AG08396 (cell line): ENCODE measurements at regions not wholly inside any gene's neighbourhood (a gene's known extent, or its start where the extent isn't known, plus 50 kb on each side); places are given as distances from the start of the nearest gene placed in this dataset.

Experiments
- DNase-seq: peaks from one replicate; pipeline ENCODE4 v3.0.0; 2012; ENCODE audit warnings: low spot score, mixed read lengths

- no peak for DNase-seq
Observed at GRCh38 chr16:9302072-9302471, 210.6 kb downstream of the HAPSTR1 start.

GRCh38 chr16:9306753-9307152, 215.3 kb downstream of the HAPSTR1 start:
- no peak for DNase-seq

DNA sequence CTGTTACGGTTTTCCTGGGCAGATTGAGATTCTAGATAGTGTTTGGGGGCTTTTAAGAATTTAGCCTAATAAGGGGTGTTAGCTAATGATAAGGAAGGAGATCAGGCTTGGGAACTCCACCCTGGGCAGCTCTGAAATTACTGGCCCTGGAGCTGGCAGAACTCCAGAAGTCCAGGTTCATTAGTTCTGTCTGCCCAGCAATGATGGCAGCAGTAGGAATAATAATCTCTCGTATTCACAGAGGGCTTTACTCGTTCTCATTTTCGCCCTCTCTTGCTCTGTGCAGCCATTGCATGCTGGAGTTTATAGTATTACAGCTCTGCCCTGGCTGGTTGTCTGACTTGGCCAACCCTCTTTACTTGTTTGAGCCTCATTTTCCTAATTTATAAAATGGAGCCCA, 216.0 kb downstream of the HAPSTR1 start:
- DNase-seq = no peak

GRCh38 chr16:9308356-9308801, 216.9 kb downstream of the HAPSTR1 start:
- no peak for DNase-seq

- no peak for DNase-seq
Observed at GRCh38 chr16:9308850-9309249, 217.4 kb downstream of the HAPSTR1 start.

- DNase-seq = no peak
Observed at GRCh38 chr16:9309844-9310243, 218.4 kb downstream of the HAPSTR1 start.

GRCh38 chr16:9311303-9311954, 220.0 kb downstream of the HAPSTR1 start:
- no peak for DNase-seq

DNA sequence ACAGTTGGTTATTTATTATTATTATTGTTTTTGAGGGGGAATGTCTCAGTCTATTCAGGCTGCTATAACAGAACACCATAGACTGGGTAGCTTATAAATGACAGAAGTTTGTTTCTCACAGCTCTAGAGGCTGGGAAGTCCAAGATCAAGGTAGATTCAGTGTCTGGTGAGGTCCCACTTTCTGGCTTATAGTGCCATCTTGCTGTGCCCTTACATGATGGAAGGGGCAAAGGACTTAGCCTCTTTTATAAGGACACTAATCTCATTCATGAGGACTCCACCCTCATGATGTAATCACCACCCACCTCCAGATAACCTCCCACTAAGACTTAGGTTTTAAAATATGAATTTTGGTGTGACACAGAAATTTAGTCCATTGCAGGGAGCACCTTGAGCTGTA, 224.6 kb downstream of the HAPSTR1 start:
- DNase-seq = no peak

DNA sequence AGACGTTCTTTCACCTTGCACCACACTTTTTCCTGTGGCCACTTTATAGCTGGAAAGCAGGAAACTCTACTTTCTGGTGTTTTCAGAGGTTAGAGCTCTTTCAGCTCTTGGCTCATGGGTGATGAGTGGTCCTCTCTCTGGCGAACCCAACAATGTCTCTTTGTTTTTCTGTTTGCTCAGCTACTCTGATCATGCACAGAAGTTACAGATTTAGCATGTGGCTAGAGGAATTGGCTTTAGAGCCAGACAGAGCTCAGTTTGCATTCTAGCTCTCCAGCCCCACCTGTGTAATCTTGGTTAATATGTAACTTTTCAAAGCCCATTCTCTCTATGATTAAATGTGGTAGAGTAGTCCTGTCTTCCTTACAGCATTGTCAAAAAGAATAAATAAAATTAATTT, 225.2 kb downstream of the HAPSTR1 start:
- no peak for DNase-seq

DNA sequence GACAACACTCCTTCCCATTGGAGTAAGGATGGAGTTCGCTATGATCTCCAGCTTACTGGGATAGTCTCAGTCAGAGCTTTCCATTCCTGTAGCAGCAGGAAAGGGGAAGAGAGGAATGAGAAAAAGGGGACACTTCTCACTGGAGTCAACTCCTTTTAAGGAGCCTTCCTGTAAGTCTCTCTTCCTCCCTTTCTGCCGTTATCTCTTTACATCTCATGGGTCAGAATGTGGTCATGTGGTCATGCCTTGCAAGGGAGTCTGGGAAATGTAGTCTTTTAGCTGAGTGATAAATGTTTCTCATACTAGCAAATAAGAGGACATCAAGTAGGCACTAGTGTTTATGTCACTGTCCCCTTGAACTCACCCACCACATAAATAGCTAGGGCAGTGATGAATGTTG, 227.3 kb downstream of the HAPSTR1 start:
- DNase-seq = no peak

DNA sequence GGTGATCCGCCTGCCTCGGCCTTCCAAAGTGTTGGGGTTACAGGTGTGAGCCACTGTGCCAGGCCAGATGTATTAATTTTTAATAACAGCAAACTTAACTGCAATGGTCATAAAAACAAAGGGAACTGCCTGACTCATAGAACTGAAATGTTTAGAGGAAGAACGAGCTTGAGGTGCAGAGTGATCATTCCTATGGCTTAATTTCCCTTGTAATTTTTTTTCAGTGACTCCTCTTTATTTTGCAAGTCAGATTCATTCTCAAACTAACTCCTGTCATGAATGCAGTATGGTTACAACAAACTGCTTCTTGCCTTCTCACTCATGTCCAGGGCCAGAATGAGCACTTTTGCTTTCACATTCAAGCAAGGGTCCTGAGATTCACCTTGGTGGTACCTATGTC, 231.3 kb downstream of the HAPSTR1 start:
- no peak for DNase-seq

DNA sequence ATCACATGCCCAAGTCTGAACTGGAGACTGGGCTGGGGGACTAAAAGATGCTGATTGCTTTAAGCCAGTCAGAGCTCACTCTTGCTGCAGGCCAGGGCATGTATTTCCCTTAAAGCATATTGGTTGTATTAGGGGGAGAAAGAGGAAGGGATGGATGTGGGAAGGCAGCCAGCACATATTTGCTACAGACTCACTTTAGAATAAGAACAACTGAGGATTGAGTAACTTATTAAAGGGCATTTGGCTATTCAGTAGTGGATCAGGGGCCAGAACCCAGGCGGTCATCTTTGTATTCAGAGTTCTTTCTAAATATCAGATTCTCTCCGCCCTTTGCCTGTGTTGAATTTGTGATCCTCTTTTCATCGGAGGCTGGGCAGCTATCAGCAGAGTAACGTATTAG, 231.7 kb downstream of the HAPSTR1 start:
- DNase-seq = no peak

- DNase-seq = no peak
Observed at GRCh38 chr16:9327253-9327652, 235.8 kb downstream of the HAPSTR1 start.

DNA sequence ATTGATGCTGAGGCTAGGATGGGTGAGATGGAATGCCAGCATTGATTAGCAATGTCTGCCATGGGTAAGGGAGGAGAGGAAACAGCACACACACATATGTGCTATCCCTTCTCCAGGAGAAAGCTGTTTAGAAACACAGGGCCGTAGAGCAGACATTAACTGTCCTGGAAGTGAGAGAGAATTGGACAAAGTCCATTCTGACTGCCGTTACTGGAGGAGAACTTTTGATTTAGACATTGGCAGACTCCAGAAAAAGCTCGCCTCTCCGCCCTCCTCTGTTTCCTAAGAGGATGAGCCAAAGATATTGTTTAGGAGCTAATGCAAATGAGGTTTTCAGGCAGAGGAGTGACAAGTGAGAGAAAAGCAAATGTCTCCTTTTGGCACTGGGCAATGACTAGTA, 237.0 kb downstream of the HAPSTR1 start:
- no peak for DNase-seq

DNA sequence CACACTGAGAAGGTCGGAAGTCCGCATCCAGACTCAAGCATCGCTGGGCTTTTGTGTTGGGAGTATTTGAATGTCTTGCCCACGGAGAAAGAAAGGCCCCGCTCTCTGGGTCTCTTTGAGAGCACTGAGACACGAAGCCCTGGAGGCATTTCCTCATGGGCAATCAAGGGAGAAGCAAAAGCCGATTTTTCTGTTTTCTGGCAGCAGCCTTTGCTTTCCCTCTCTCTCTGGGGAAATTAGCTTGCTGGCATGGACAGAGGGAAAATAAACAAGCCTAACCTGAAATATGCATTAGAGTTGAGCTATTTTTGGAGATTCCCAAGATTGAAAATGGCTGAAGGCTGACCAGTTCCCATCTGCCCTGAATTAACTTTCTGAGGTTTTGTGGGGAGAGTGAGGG, 238.7 kb downstream of the HAPSTR1 start:
- no peak for DNase-seq

DNA sequence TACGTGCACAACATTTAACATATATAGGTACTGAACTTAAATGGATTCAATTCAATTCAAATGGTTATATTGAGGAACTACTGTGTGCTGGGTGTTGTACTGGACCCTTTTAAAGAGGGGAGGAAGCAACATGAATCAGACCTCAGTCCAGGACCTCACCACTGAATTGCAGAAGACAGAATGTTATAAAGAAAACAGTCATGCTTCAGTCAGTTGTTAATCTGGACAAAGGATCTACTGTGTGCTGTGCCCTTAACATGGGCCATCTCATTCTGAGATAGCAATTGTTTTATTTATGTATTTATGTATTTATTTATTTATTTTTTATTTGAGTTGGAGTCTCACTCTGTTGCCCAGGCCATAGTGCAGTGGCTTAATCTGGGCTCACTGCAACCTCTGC, 240.1 kb downstream of the HAPSTR1 start:
- no peak for DNase-seq

DNA sequence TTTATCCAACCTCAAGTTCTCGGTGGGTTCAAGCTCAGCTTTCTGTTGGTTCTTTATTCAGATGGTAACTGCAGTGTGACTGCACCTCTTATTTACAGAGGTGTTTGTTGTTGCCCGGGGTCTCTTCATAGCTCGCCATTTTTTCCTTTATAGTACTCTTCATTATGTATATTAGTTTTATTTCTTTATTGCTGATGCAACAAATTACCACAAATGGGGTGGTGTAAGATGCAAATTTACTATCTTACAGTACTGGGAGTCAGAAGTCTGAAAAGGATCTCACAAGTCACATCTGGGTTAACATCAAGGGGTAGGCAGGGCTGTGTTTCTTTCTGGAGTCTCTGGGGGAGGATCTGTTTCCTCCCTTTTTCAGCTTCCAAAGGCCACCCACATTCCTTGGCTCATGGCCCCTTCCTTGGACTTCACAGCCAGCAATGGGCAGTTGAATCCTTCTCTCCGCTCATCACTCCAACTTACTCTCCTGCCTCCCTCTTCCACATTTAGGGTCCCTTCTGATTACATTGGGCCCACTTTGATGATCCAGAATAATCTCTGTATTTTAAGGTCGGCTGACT, 241.2 kb downstream of the HAPSTR1 start:
- no peak for DNase-seq

DNA sequence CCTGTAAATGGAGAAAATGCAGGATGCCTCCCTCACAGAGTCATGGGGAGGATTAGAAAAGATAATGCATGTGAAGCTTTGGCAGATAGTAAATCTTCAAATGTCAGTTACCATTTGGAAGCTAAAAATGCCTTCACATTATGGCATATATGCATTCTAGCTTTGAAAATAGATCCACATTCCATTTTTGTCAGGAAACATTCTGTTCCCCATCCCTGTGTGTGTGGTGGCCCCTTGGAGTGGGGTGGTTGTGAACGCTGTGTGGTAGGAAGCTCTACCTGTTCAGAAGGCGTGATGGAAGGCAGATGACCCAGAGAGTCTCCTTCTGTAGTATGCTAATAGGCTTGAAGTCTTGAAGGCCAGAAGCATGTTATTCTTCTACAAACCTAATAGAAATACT, 242.0 kb downstream of the HAPSTR1 start:
- DNase-seq = no peak

DNA sequence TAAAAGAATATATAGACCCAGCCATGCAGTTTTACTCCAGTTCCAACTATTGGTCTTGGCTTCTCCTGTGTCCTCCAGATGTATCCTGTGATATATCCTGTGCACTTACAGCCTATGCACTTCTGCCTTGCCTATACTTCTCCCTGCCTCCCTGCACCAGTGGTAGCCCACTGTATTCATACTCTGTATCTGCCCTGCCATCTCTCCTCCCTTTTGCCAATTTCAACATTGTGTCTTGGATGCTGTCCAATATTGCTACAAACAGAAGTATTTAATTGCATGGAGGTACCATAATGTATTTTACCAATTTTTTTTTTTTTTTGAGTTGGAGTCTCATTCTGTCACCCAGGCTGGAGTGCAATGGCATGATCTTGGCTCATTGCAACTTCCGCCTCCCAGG, 242.7 kb downstream of the HAPSTR1 start:
- no peak for DNase-seq

- DNase-seq = no peak
Observed at GRCh38 chr16:9337308-9338032, 246.0 kb downstream of the HAPSTR1 start.

DNA sequence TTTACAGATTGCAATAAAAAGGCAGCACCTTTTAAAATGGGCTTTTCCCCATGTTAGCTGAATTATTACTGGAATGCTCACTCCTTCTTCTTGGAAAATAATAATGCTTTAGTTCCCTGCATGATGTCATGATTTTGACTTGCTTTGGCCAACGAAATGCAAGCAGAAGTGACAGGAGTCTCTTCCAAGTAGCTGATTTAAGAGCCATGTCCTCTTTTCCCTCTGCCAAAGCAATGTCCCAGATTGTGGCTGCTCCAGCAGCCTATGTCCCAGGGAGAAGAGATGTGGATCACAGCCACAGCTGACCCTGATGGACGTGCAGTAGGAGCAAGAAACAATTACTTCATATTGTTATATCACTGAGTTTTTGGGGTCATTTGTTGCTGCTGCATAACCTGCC, 246.6 kb downstream of the HAPSTR1 start:
- no peak for DNase-seq

DNA sequence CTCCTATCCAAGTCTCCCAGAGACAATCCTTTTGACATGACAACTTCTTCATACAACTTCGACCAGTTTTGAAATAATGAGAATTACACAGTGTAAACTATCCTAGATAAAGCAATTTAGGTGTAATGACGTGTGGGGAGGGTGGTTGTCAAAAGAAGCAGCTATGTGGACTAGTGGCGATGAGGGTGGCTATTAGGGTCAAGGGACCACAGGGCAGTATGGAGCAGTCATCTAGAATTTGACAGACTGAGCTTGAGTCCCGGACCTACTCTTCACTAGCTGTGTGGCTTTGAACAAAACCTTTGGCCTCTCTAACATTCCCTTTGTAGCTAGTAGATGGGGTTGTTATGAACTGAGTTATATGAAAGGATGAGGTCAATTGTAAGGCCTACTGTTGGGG, 247.1 kb downstream of the HAPSTR1 start:
- no peak for DNase-seq

DNA sequence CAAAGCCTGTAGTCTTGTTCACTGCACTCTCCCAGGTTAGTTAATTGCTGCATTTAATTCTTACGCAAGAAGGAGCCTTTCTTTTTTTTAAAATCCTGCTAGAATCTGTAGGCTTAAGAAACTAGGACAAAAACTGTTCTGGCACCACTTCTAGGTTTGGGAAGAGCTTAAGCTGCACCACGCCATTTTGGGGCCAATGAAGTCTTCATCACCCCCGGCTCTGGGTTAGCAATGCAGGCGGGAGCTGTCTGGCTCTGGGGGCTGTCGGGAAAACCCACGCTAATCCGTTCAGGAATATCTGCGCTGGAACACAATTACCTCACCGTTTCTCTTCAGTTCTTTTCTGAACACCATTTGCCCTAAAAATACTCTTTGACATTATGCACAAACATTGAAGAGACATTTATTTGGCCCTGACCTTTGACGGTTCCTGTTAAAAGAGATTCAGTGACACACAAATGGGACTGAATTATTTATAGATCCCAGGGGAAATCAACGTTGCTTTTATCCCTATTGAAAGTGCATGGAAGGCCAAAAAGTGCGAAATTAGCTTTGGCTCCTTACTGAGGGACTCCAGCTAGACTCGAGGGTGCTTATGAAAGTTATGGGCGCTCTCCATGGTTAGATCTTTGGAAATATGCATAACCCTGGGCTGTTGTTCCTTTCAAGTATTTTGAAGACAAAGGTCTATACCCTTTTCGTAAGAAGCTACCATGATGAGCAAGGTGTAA, 249.2 kb downstream of the HAPSTR1 start:
- no peak for DNase-seq
